ENCODE measurements at regions not wholly inside any gene's neighbourhood (a gene's known extent, or its start where the extent isn't known, plus 50 kb on each side); places are given as distances from the start of the nearest gene placed in this dataset.

DNA sequence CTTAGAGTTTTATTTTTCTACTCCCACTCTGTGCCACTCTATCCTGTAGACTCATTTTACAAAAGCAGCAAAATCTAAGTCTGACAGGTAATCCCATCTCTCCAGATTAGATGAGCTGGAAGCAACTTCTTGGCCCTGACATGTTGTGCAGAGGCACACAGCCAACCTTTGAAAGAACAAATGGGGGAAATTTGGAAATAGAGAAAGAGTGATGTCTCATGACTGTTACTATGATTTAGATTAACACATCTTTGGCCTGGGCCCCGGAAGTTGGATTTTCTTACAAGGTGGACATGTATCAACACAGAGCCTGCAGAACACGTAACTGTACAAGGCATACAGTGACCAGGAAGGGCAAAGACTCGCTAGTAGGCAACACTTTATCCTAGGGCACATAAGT, 227.7 kb downstream of the MYLK4 start:
- TF ChIP-seq EP300 (IDR thresholded peaks at IDR 0.05), result no peak
- TF ChIP-seq CTCF (IDR thresholded peaks at IDR 0.05), result no peak
